GM20000 (cell line): ENCODE measurements at regions not wholly inside any gene's neighbourhood (a gene's known extent, or its start where the extent isn't known, plus 50 kb on each side); places are given as distances from the start of the nearest gene placed in this dataset.

Experiments
- DNase-seq: peaks from one replicate; pipeline ENCODE4 v3.0.0; 2012; ENCODE audit warnings: low spot score
- TF ChIP-seq, protein P1 (sequence below): IDR thresholded peaks from 2 replicates; pipeline ENCODE4 v1.5.1; 2012; ENCODE audit warnings: mild to moderate bottlenecking, control low read depth; ENCODE audit errors: extremely low read depth, missing control alignments

DNA sequence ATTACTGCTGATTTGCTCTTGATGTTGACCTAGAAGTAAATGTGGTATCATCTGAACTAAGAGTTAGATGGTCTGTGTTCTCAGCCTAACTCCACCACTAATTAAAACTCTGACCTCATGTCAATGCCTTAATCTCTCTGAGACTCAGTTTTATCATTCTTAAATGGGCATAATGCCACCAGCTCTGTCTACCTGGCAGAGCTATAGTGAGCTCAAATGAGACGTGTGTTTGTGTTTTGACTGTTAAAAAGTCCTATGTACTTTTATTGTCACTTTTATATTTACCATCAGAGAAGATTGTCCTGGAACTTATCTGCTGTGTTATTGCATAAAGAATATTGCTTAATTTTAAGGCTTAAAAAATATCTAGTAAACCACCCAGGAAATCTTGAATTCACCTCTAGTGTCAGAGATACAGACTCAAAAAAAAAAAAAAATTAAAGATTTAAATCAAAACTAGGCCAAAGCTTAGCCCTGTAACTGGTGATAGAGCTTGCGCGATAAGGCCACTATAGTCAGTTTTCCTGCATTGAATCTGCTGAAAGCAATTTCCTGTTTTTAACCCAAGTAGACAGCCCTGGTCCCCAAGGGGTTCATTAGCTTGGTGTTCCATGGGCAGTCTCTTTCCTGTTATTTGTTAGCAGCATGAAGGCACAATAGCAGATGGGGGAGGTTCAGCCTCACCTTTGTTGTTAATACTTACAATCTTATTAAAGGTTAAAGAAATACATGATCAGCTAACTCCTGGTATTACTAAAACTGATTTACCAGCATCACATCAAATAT, 261.8 kb downstream of the ATP23 start:
- DNase-seq: no peak
- TF ChIP-seq, protein P1, sequence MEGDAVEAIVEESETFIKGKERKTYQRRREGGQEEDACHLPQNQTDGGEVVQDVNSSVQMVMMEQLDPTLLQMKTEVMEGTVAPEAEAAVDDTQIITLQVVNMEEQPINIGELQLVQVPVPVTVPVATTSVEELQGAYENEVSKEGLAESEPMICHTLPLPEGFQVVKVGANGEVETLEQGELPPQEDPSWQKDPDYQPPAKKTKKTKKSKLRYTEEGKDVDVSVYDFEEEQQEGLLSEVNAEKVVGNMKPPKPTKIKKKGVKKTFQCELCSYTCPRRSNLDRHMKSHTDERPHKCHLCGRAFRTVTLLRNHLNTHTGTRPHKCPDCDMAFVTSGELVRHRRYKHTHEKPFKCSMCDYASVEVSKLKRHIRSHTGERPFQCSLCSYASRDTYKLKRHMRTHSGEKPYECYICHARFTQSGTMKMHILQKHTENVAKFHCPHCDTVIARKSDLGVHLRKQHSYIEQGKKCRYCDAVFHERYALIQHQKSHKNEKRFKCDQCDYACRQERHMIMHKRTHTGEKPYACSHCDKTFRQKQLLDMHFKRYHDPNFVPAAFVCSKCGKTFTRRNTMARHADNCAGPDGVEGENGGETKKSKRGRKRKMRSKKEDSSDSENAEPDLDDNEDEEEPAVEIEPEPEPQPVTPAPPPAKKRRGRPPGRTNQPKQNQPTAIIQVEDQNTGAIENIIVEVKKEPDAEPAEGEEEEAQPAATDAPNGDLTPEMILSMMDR: no peak

DNA sequence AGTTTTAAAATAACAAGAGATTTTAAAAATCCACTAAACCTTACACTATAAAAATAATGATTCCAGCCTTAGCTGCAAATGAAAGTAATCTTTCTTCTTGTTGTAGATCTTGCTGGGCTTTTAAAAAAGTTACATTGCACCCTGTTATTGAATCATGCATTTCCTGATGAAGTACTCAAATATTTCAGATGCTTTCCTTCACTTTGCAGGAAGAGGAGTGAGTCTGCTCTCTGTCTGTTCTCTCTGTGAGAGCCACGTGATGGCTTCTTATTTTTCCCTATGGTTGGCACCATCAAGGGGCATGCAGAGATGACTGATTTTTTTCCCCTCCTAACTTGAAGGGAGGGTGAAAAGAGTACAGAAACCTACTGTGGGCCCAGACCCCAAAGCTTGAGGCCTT, 262.7 kb downstream of the ATP23 start:
- no peak for DNase-seq
- TF ChIP-seq, protein P1: no peak

DNA sequence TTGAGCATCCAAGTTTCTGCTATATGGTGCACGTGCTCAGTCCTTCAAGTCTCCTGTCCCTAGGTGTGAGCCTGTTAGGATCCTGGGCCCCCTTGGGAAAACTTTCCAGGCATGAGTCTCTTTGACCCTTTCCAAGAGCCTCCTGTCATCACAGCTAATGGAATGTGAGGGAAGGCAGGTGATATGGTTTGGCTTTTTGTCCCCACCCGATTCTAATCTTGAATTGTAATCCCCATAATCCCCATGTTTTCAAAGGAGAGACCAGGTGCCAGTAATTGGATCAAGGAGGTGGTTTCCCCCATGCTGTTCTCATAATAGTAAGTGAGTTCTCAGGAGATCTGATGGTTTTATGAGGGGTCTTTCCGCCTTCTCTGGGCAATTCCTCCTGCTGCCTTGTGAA, 265.5 kb downstream of the ATP23 start:
- TF ChIP-seq, protein P1: no peak
- DNase-seq: no peak

DNA sequence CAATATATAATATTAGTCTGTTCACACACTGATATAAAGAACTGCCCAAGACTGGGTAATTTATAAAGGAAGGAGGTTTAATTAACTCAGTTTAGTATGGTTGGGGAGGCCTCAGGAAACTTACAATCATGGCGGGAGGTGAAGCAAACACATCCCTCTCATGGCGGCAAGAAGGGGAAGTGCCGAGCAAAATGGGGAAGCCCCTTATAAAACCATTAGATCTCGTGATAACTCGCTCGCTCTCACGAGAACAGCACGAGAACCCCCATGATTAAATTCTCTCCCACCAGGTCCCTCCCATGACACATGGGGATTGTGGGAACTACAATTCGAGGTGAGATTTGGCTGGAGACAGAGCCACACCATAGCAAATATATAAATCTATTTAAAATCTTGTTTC, 269.8 kb downstream of the ATP23 start:
- no peak for DNase-seq

DNA sequence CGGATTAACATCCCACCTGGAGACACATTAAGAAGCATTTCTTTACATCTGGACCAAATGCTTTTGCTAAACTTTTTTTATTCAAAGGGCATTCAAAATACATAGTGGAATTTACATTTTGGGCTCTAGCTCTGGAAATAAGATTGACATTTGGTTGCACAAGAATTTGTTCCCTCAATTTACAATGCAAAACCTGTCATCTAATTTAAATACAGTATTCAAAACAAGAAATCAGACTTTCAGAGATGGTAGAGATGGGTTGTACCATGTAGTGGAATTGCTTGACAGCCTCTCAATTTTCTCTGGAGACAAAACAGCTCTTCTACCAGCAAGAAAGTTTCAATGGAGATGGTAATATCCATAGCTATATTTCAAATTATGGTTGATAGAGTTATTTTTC, 275.8 kb downstream of the ATP23 start:
- TF ChIP-seq, protein P1: no peak
- DNase-seq: no peak

More for the DNA sequence above, 269.8 kb downstream of the ATP23 start:
- TF ChIP-seq, protein P1: no peak

DNA sequence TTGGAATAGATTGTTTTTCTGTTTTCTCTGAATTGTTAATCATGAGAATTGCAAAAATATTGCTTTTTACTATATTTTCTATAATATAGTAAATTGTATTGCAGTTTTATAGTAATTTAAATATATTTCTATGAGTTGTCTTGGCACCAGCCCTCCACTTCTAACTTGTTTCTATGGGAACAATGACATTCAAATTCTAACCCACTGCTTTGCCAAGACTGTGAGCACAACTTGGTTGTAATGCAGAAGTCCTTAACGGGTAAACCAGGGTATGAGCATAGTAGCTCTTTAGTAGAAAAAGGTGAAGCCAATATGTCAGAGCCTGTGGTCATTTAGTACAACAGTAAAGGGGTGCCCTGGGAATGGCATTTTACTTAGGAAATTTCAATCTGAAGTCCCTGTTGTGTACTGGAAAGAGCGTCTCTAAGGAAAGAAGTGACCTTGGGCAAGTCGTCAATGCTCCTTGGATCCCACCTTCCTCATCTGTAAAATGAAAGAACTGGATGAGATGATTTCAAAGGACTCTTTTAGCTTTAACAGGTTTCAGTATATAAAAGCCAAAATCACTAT, 283.3 kb downstream of the ATP23 start:
- TF ChIP-seq, protein P1: no peak

DNA sequence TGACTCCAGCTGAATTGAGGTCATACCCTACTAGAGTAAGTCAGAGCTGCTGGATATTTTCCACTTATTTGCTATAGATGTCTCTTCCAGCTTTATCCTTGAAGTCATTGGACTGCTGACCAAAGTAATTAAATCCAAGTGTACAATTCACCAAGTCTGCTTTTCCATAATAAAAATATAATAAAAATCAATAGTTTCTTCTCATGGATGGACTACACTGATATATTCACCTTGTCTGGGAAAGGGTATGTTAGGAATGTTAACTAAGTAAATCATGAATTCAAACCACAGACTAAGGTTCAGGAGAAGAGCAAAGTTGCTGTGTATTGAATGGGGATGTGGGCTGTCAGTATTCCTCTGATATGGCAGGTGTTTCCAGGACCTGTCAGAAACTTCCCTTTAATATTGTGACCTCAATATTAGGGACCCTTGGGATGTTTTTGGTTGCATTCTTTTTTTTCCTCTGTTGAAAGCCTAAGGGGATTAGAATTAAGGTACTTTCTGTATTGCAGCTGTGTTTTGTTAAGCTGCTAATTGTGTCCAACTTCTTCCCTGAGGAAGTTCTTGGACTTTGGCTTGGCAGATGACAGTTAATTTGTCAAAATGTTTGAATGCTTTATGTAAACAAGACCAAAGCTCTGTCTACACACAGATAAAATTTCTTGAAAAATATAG, 284.0 kb downstream of the ATP23 start:
- TF ChIP-seq, protein P1: no peak
- DNase-seq: no peak

More for the DNA sequence above, 283.3 kb downstream of the ATP23 start:
- no peak for DNase-seq
